SK-N-SH (cell line): ENCODE measurements at regions not wholly inside any gene's neighbourhood (a gene's known extent, or its start where the extent isn't known, plus 50 kb on each side); places are given as distances from the start of the nearest gene placed in this dataset.

ENCODE experiments used
- CTCF ChIA-PET: fragments of 300-600, 350-600 bp; formaldehyde crosslinking; extraction: SDS; loops from one replicate; lab custom pipeline; 2021; lab: Yijun Ruan, JAX
- POLR2A ChIA-PET: fragments of 350-600 bp; sonication (Branson Sonifier 250); formaldehyde crosslinking; extraction: SDS; loops from one replicate; lab custom pipeline; 2020; ENCODE audit warnings: antibody characterized with exemption, inconsistent platforms; lab: Yijun Ruan, JAX
- DNase-seq: peaks from one replicate; pipeline ENCODE4 v3.0.0; 2012
- H2AFZ ChIP-seq: fragments of 200-600 bp; sonication (generic); 2 replicates; pipeline ENCODE4 v1.8.1; 2016; ENCODE audit warnings: antibody characterized with exemption, mild to moderate bottlenecking, low read depth
- H3F3A ChIP-seq: fragments of 200-600 bp; sonication (generic); replicated peaks from 2 replicates; pipeline ENCODE3; 2016; ENCODE audit warnings: antibody characterized with exemption, mild to moderate bottlenecking; ENCODE audit not compliant: insufficient read depth
- H3K27ac ChIP-seq, 2 experiments: fragments of 200-500 bp in 1 of 2; fragments of 200-600 bp in 1 of 2; sonication (Bioruptor generic) in 1 of 2; sonication (generic), shearing (Covaris generic) in 1 of 2; 2 replicates each; pipeline versions ENCODE4 v1.5.1 to v1.6.1; 2014 to 2016; ENCODE audit warnings: low read depth in 2 of 2, inconsistent platforms in 1 of 2, low read length in 1 of 2, mild to moderate bottlenecking in 1 of 2, mixed read lengths in 1 of 2
- H3K27me3 ChIP-seq: fragments of 200-600 bp; sonication (generic), shearing (Covaris generic); 2 replicates; pipeline ENCODE4 v1.6.1; 2016; ENCODE audit warnings: mixed run types; ENCODE audit not compliant: insufficient read depth
- H3K36me3 ChIP-seq, 2 experiments: fragments of 200-500 bp in 1 of 2; fragments of 200-600 bp in 1 of 2; sonication (Bioruptor generic) in 1 of 2; sonication (generic) in 1 of 2; replicated peaks in 1 of 2; 2 replicates each; pipeline versions ENCODE3 to v1.5.1; 2014 to 2016; ENCODE audit warnings: low read length in 1 of 2, mild to moderate bottlenecking in 1 of 2; ENCODE audit not compliant: insufficient read depth in 2 of 2, control insufficient read depth in 1 of 2
- H3K4me1 ChIP-seq, 2 experiments: fragments of 200-500 bp in 1 of 2; fragments of 200-600 bp in 1 of 2; sonication (Bioruptor generic) in 1 of 2; sonication (generic), shearing (Covaris generic) in 1 of 2; 2 replicates each; pipeline versions ENCODE4 v1.5.1 to v1.6.1; 2014 to 2016; ENCODE audit warnings: low read depth in 1 of 2, low read length in 1 of 2, mixed run types in 1 of 2; ENCODE audit not compliant: insufficient read depth in 2 of 2, control insufficient read depth in 1 of 2
- H3K4me2 ChIP-seq: fragments of 200-600 bp; sonication (generic), shearing (Covaris generic); 2 replicates; pipeline ENCODE4 v1.6.1; 2017; ENCODE audit warnings: mixed run types
- H3K4me3 ChIP-seq, 2 experiments: fragments of 200-500 bp in 1 of 2; fragments of 200-600 bp in 1 of 2; sonication (Bioruptor generic) in 1 of 2; sonication (generic), shearing (Covaris generic) in 1 of 2; 2 replicates each; pipeline versions ENCODE4 v1.5.1 to v1.8.1; 2014 to 2016; ENCODE audit warnings: low read depth in 2 of 2, inconsistent platforms in 1 of 2, low read length in 1 of 2, mild to moderate bottlenecking in 1 of 2, mixed read lengths in 1 of 2, moderate library complexity in 1 of 2
- H3K79me2 ChIP-seq: fragments of 200-600 bp; sonication (generic); 2 replicates; pipeline ENCODE4 v1.8.1; 2017; ENCODE audit warnings: mild to moderate bottlenecking; ENCODE audit not compliant: insufficient read depth
- H3K9ac ChIP-seq: fragments of 200-600 bp; sonication (generic); 2 replicates; pipeline ENCODE4 v1.6.1; 2017; ENCODE audit warnings: mixed run types
- H3K9me2 ChIP-seq: fragments of 200-600 bp; sonication (generic); 2 replicates; pipeline ENCODE4 v1.6.1; 2017; ENCODE audit warnings: mixed run types
- H3K9me3 ChIP-seq: fragments of 200-600 bp; sonication (generic); 2 replicates; pipeline ENCODE4 v1.6.1; 2017; ENCODE audit warnings: mixed run types, mild to moderate bottlenecking, moderate library complexity
- H4K20me1 ChIP-seq: fragments of 200-600 bp; sonication (generic); 2 replicates; pipeline ENCODE4 v1.6.1; 2017; ENCODE audit warnings: mild to moderate bottlenecking, mixed run types; ENCODE audit not compliant: insufficient read depth
- CHD2 ChIP-seq: fragments of 150-350 bp; IDR thresholded peaks from 2 replicates; pipeline ENCODE4 v1.6.1; 2018; ENCODE audit warnings: low read length; ENCODE audit not compliant: partially characterized antibody
- ELF1 ChIP-seq: IDR thresholded peaks from 2 replicates; pipeline ENCODE4 v1.4.0; 2012
- EP300 ChIP-seq, 2 experiments: IDR thresholded peaks; 2 replicates each; pipeline versions ENCODE4 v1.4.0 to v1.6.1; 2012; ENCODE audit warnings: borderline replicate concordance in 1 of 2, low read depth in 1 of 2, low read length in 1 of 2
- FOXJ3 ChIP-seq: sonication (generic); formaldehyde crosslinking; IDR thresholded peaks from 2 replicates; pipeline ENCODE4 v1.5.1; 2020; ENCODE audit warnings: mild to moderate bottlenecking, missing genetic modification reagents
- IRF3 ChIP-seq: fragments of 150-350 bp; IDR thresholded peaks from 2 replicates; pipeline ENCODE4 v1.6.1; 2016; ENCODE audit warnings: mild to moderate bottlenecking, low read depth, low read length
- JUND ChIP-seq: IDR thresholded peaks from 2 replicates; pipeline ENCODE4 v1.4.0; 2012
- MAX ChIP-seq: IDR thresholded peaks from 2 replicates; pipeline ENCODE4 v1.4.0; 2012; ENCODE audit warnings: low read depth
- MEF2A ChIP-seq: IDR thresholded peaks from 2 replicates; pipeline ENCODE4 v1.4.0; 2012; ENCODE audit warnings: low read depth, borderline replicate concordance
- MXI1 ChIP-seq: IDR thresholded peaks from 2 replicates; pipeline ENCODE4 v1.6.1; 2012; ENCODE audit warnings: mild to moderate bottlenecking, low read depth, low read length, improper control_type of control experiment
- NRF1 ChIP-seq: IDR thresholded peaks from 2 replicates; pipeline ENCODE4 v1.6.1; 2012; ENCODE audit warnings: low read depth, mild to moderate bottlenecking, low read length
- PBX3 ChIP-seq: IDR thresholded peaks from 2 replicates; pipeline ENCODE4; 2012
- RAD21 ChIP-seq: IDR thresholded peaks from 2 replicates; pipeline ENCODE4 v1.6.1; 2012; ENCODE audit warnings: mild to moderate bottlenecking, low read length
- REST ChIP-seq: IDR thresholded peaks from 2 replicates; pipeline ENCODE4 v1.6.1; 2012; ENCODE audit warnings: mild to moderate bottlenecking, low read depth, low read length, moderate library complexity
- RFX5 ChIP-seq: IDR thresholded peaks from 2 replicates; pipeline ENCODE4 v1.6.1; 2012; ENCODE audit warnings: mild to moderate bottlenecking, improper control_type of control experiment, low read length
- RXRA ChIP-seq: IDR thresholded peaks from 2 replicates; pipeline ENCODE4 v1.4.0; 2012; ENCODE audit warnings: low read depth, mild to moderate bottlenecking, borderline replicate concordance
- SIN3A ChIP-seq: IDR thresholded peaks from 2 replicates; pipeline ENCODE4 v1.6.1; 2012; ENCODE audit warnings: low read depth, mild to moderate bottlenecking, low read length, moderate library complexity, borderline replicate concordance
- SMC3 ChIP-seq: IDR thresholded peaks from 2 replicates; pipeline ENCODE4 v1.6.1; 2012; ENCODE audit warnings: low read depth, low read length, improper control_type of control experiment
- TAF1 ChIP-seq: IDR thresholded peaks from 2 replicates; pipeline ENCODE4 v1.6.1; 2012; ENCODE audit warnings: low read depth, mild to moderate bottlenecking, low read length, moderate library complexity, borderline replicate concordance
- TEAD4 ChIP-seq: IDR thresholded peaks from 2 replicates; pipeline ENCODE4 v1.4.0; 2012; ENCODE audit warnings: mild to moderate bottlenecking, borderline replicate concordance; ENCODE audit not compliant: insufficient read depth
- WGBS: methylation state at CpG from one replicate; pipeline ENCODE4 v1.1.6; 2017; ENCODE audit warnings: low lambda C conversion rate; 5-methylcytosine and 5-hydroxymethylcytosine counted together

GRCh38 chr15:87610366-87610765 is 646.2 kb downstream of the NTRK3 start:
- Histone ChIP-seq H3K9me2 (no peaks in the 10 kb centered on the region), H3K27me3 (no peaks in the 10 kb centered on the region), H3K4me3 (no peak overlapping the region), H3K9me3 (no peaks in the 10 kb centered on the region), H3K79me2 (no peaks in the 10 kb centered on the region), H3K36me3 (no peaks in the 10 kb centered on the region), H4K20me1 (no peaks in the 10 kb centered on the region), H3K4me2 (no peak overlapping the region), H3F3A (no peaks in the 10 kb centered on the region), H2AFZ (no peak overlapping the region), H3K9ac (no peak overlapping the region), H3K4me1 (no peaks in the 10 kb centered on the region), H3K27ac (no peak overlapping the region)
- DNase-seq = no peak
- no peak for TF ChIP-seq TEAD4
- TF ChIP-seq CHD2 = no peak
- no peak for TF ChIP-seq FOXJ3
- no peak for TF ChIP-seq MXI1
- no peak for TF ChIP-seq EP300 (IDR thresholded peaks at IDR 0.05; ENCODE audit: borderline replicate concordance in 1 of 2, low read depth in 1 of 2, low read length in 1 of 2)
- no peak for TF ChIP-seq RAD21
- TF ChIP-seq NRF1 = no peak
- no peak for TF ChIP-seq RFX5
- TF ChIP-seq JUND = no peak
- TF ChIP-seq SIN3A = no peak
- TF ChIP-seq REST = no peak
- TF ChIP-seq MEF2A = no peak
- no peak for TF ChIP-seq MAX
- TF ChIP-seq TAF1 = no peak
- TF ChIP-seq ELF1 = no peak
- no peak for TF ChIP-seq IRF3
- no peak for TF ChIP-seq RXRA
- TF ChIP-seq SMC3 = no peak
- no peak for TF ChIP-seq PBX3
- 78% methylated on average over 8 of the region's 8 CpGs for WGBS
- POLR2A ChIA-PET = no interaction called here
- CTCF ChIA-PET = no interaction called here
